IMR-90 (cell line): ENCODE measurements at regions not wholly inside any gene's neighbourhood (a gene's known extent, or its start where the extent isn't known, plus 50 kb on each side); places are given as distances from the start of the nearest gene placed in this dataset.

Experiments
- ATAC-seq: fragments of 200-7000 bp; cut with Tn5 transposase; 2 replicates; pipeline ENCODE4 v1.9.1; 2020; ENCODE audit warnings: low read depth, mild to moderate bottlenecking, moderate library complexity
- BruUV-seq: library from RNA; stranded (reverse); fragments of 400-500 nt; replicated peaks from 2 replicates; lab custom pipeline; 2021; lab: Mats Ljungman, UMichigan
- CTCF ChIA-PET: fragments of 300-600 bp; formaldehyde crosslinking; extraction: SDS; loops from one replicate; lab custom pipeline; 2021; ENCODE audit warnings: antibody characterized with exemption; lab: Yijun Ruan, JAX
- POLR2A ChIA-PET: fragments of 300-600 bp; sonication (Branson Sonifier 250); formaldehyde crosslinking; loops from one replicate; lab custom pipeline; 2022; ENCODE audit warnings: antibody characterized with exemption; ENCODE audit not compliant: unreplicated experiment; lab: Charles Lee
- DNase-seq: peaks from one replicate; pipeline ENCODE4 v3.0.0; 2013
- H2AFZ ChIP-seq: replicated peaks from 2 replicates; pipeline ENCODE3; 2013; ENCODE audit warnings: low read length, mild to moderate bottlenecking; ENCODE audit not compliant: poor library complexity
- H2AK5ac ChIP-seq: 2 replicates; pipeline ENCODE4 v1.6.1; 2013; ENCODE audit warnings: low read depth, low read length, inconsistent platforms
- H2AK9ac ChIP-seq: replicated peaks from 2 replicates; pipeline ENCODE3; 2013; ENCODE audit warnings: mild to moderate bottlenecking, low read depth, low read length, moderate library complexity; ENCODE audit not compliant: poor library complexity
- H2BK120ac ChIP-seq: 2 replicates; pipeline ENCODE4 v1.6.1; 2013; ENCODE audit warnings: low read depth, low read length, inconsistent platforms
- H2BK15ac ChIP-seq: 3 replicates; pipeline ENCODE4 v1.6.1; 2013; ENCODE audit warnings: low read depth, low read length, inconsistent platforms
- H2BK20ac ChIP-seq: 2 replicates; pipeline ENCODE4 v1.6.1; 2013; ENCODE audit warnings: low read depth, mild to moderate bottlenecking, inconsistent platforms, low read length, moderate library complexity
- H2BK5ac ChIP-seq: 2 replicates; pipeline ENCODE4 v1.6.1; 2013; ENCODE audit warnings: mild to moderate bottlenecking, low read depth, low read length, inconsistent platforms; ENCODE audit not compliant: poor library complexity, severe bottlenecking
- H3K14ac ChIP-seq: replicated peaks from 2 replicates; pipeline ENCODE4 v1.6.1; 2013; ENCODE audit warnings: low read depth, low read length, inconsistent platforms
- H3K18ac ChIP-seq: 2 replicates; pipeline ENCODE4 v1.6.1; 2013; ENCODE audit warnings: low read depth, low read length, control low read depth
- H3K23ac ChIP-seq: 2 replicates; pipeline ENCODE4 v1.6.1; 2013; ENCODE audit warnings: low read depth, low read length, inconsistent platforms
- H3K27ac ChIP-seq: 2 replicates; pipeline ENCODE4 v1.5.1; 2013; ENCODE audit warnings: mild to moderate bottlenecking, control low read depth, low read length; ENCODE audit not compliant: insufficient read depth
- H3K27me3 ChIP-seq: 2 replicates; pipeline ENCODE4 v1.6.1; 2013; ENCODE audit warnings: low read length; ENCODE audit not compliant: control insufficient read depth, insufficient read depth
- H3K36me3 ChIP-seq: 2 replicates; pipeline ENCODE4 v1.6.1; 2013; ENCODE audit warnings: low read length, mixed read lengths; ENCODE audit not compliant: control insufficient read depth, insufficient read depth
- H3K4ac ChIP-seq: 2 replicates; pipeline ENCODE4 v1.6.1; 2013; ENCODE audit warnings: low read depth, low read length, inconsistent platforms
- H3K4me1 ChIP-seq: 2 replicates; pipeline ENCODE4 v1.6.1; 2013; ENCODE audit warnings: low read length, mixed read lengths; ENCODE audit not compliant: control insufficient read depth, insufficient read depth
- H3K4me2 ChIP-seq: 2 replicates; pipeline ENCODE4 v1.6.1; 2013; ENCODE audit warnings: low read depth, mild to moderate bottlenecking, control low read depth, low read length, moderate library complexity
- H3K4me3 ChIP-seq: 2 replicates; pipeline ENCODE4 v1.5.1; 2013; ENCODE audit warnings: low read depth, mild to moderate bottlenecking, control low read depth, low read length, moderate library complexity; ENCODE audit not compliant: insufficient read depth
- H3K56ac ChIP-seq: 2 replicates; pipeline ENCODE4 v1.6.1; 2013; ENCODE audit warnings: low read length, inconsistent platforms; ENCODE audit not compliant: insufficient read depth; ENCODE audit errors: extremely low read depth
- H3K79me1 ChIP-seq, 2 experiments: 2 replicates each; pipeline ENCODE4 v1.6.1; 2013; ENCODE audit warnings: low read length in 2 of 2, inconsistent platforms in 1 of 2, low read depth in 1 of 2
- H3K9ac ChIP-seq: 2 replicates; pipeline ENCODE4 v1.6.1; 2013; ENCODE audit warnings: low read depth, low read length, control low read depth
- H3K9me1 ChIP-seq: 2 replicates; pipeline ENCODE4 v1.6.1; 2013; ENCODE audit warnings: low read length, inconsistent platforms; ENCODE audit not compliant: insufficient read depth
- H3K9me3 ChIP-seq: 2 replicates; pipeline ENCODE4 v1.6.1; 2013; ENCODE audit warnings: low read length; ENCODE audit not compliant: control insufficient read depth, insufficient read depth
- H4K20me1 ChIP-seq: 2 replicates; pipeline ENCODE4 v1.6.1; 2013; ENCODE audit warnings: low read length, inconsistent platforms; ENCODE audit not compliant: insufficient read depth
- H4K5ac ChIP-seq: 2 replicates; pipeline ENCODE4 v1.6.1; 2013; ENCODE audit warnings: mild to moderate bottlenecking, low read depth, low read length, control low read depth
- H4K8ac ChIP-seq, 2 experiments: 2 replicates each; pipeline ENCODE4 v1.6.1; 2013; ENCODE audit warnings: low read depth in 2 of 2, low read length in 2 of 2, control low read depth in 1 of 2, inconsistent platforms in 1 of 2
- H4K91ac ChIP-seq: 2 replicates; pipeline ENCODE4 v1.6.1; 2013; ENCODE audit warnings: low read depth, low read length, inconsistent platforms; ENCODE audit not compliant: insufficient read depth
- CHD1 ChIP-seq: IDR thresholded peaks from 2 replicates; pipeline ENCODE4 v1.6.1; 2012; ENCODE audit warnings: low read depth, low read length, improper control_type of control experiment
- CTCF ChIP-seq: conservative IDR thresholded peaks from 2 replicates; pipeline ENCODE4 v1.5.1; 2012; ENCODE audit warnings: mild to moderate bottlenecking, low read depth, low read length, improper control_type of control experiment
- WGBS, 2 experiments: methylation state at CpG; one replicate each; pipeline versions ENCODE4 v1.1.5 to v1.1.7; 2013; ENCODE audit warnings: missing lambda C conversion rate in 2 of 2; ENCODE audit not compliant: insufficient read length in 1 of 2; ENCODE audit errors: extremely low coverage in 2 of 2; 5-methylcytosine and 5-hydroxymethylcytosine counted together
- dilution Hi-C: fragments of 300-500 bp; cut with HindIII; formaldehyde crosslinking; loops from one replicate; pipeline ENCODE4 v1.14.3; 2018; ENCODE audit warnings: low sequenced_read_pairs; ENCODE audit not compliant: unreplicated experiment
- in situ Hi-C: fragments of 300-500 bp; cut with MboI; formaldehyde crosslinking; loops from 3 replicates; pipeline ENCODE4 v1.14.3; 2019; ENCODE audit warnings: low sequenced_read_pairs, inconsistent platforms, mixed read lengths
- intact Hi-C: fragments of 100-400 bp; cut with micrococcal nuclease; formaldehyde crosslinking; loops from 2 replicates; pipeline ENCODE4 v1.10.0; 2022

GRCh38 chr6:150685860-150686259 is 86.2 kb downstream of the PLEKHG1 start:
- dilution Hi-C loops (no loop called here), intact Hi-C loops (no loop called here), in situ Hi-C loops (no loop called here)
- H3K9me1 ChIP-seq, result no peaks in the 10 kb centered on the region
- no peak for ATAC-seq
- H4K91ac ChIP-seq, result no peak overlapping the region
- peak; percentile 18; the same call in 1 of the 2 replicates for TF ChIP-seq CTCF
- TF ChIP-seq CHD1, result no peak
- no peak overlapping the region for H2BK20ac ChIP-seq
- no peak overlapping the region for H3K9ac ChIP-seq
- no peaks in the 10 kb centered on the region for H3K4me1 ChIP-seq
- no peak overlapping the region for H3K56ac ChIP-seq
- DNase-seq, result peak; percentile 1
- H2BK5ac ChIP-seq, result no peak overlapping the region
- H3K9me3 ChIP-seq, result no peaks in the 10 kb centered on the region
- H3K14ac ChIP-seq, result no peak overlapping the region
- no peak overlapping the region for H3K4me3 ChIP-seq
- ChIA-PET POLR2A (no interaction called here), CTCF (interaction anchor here (1.1 to 1.5 kb wide), 2 partner anchors 11 to 129 kb away, joined by 3 read pairs; no protein-coding TSS in a partner anchor)
- no peaks in the 10 kb centered on the region for H3K36me3 ChIP-seq
- no peaks in the 10 kb centered on the region for H3K79me1 ChIP-seq
- no peak overlapping the region for H2AK5ac ChIP-seq
- no peak overlapping the region for H3K27ac ChIP-seq
- H2BK15ac ChIP-seq, result no peak overlapping the region
- no peak overlapping the region for H3K23ac ChIP-seq
- H4K20me1 ChIP-seq, result no peaks in the 10 kb centered on the region
- no peak overlapping the region for H2AFZ ChIP-seq
- H3K4me2 ChIP-seq, result no peak overlapping the region
- H3K27me3 ChIP-seq, result no peaks in the 10 kb centered on the region; the same call in 1 of the 2 replicates
- no TSS peak for BruUV-seq
- H2AK9ac ChIP-seq, result no peak overlapping the region
- no CpG with 5 or more reads among the region's 4 CpGs for WGBS, 2 experiments
- no peak overlapping the region for H4K8ac ChIP-seq
- no peak overlapping the region for H4K5ac ChIP-seq
- no peak overlapping the region for H3K18ac ChIP-seq
- no peak overlapping the region for H2BK120ac ChIP-seq
- no peak overlapping the region for H3K4ac ChIP-seq
